NCI-H1092 treated with DMSO at 0.1 percent for 48 hours (cell line): ENCODE measurements at regions not wholly inside any gene's neighbourhood (a gene's known extent, or its start where the extent isn't known, plus 50 kb on each side); places are given as distances from the start of the nearest gene placed in this dataset.

Experiments
- DNase-seq: peaks from one replicate; lab custom pipeline; 2025; lab: John Stamatoyannopoulos, UW

- no peak for DNase-seq
These were observed 971.9 kb downstream of the BRD1 start for GRCh38 chr22:48855593-48856307.

GRCh38 chr22:48855013-48855412, 972.7 kb downstream of the BRD1 start:
- no peak for DNase-seq

- no peak for DNase-seq
These were observed 973.9 kb downstream of the BRD1 start for GRCh38 chr22:48853627-48854240.

DNA sequence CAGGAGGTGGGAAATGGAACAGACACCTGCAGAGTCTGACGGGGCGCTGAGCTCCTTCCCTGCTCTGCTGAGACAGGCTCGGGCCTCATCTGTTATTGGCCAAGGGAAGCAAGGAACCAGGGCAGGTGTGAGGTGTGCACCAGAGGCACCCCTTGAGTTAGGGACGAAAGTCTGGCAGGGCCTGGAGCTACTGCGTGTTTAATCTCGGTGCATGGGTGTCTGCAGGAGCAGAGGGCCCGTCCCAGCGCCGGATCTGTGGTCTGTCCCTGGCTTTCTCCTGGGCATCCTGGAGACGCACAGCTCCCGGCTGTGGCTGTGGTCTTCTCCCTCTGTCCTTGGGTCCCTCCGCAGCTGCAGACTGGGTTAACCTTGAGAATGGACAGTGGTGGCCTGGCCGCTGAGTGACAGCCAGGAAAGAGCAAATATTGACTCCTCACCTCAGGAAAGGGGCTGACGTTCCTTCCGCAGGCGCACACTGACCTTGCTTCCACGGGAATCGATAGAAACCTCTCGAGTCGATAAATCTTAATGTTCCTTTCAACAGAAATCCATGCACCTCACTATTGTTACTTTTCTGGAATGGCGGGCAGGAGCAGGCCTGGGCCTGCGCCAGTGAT, 975.6 kb downstream of the BRD1 start:
- DNase-seq = no peak

- DNase-seq = no peak
These were observed 976.9 kb downstream of the BRD1 start for GRCh38 chr22:48850658-48851287.

DNA sequence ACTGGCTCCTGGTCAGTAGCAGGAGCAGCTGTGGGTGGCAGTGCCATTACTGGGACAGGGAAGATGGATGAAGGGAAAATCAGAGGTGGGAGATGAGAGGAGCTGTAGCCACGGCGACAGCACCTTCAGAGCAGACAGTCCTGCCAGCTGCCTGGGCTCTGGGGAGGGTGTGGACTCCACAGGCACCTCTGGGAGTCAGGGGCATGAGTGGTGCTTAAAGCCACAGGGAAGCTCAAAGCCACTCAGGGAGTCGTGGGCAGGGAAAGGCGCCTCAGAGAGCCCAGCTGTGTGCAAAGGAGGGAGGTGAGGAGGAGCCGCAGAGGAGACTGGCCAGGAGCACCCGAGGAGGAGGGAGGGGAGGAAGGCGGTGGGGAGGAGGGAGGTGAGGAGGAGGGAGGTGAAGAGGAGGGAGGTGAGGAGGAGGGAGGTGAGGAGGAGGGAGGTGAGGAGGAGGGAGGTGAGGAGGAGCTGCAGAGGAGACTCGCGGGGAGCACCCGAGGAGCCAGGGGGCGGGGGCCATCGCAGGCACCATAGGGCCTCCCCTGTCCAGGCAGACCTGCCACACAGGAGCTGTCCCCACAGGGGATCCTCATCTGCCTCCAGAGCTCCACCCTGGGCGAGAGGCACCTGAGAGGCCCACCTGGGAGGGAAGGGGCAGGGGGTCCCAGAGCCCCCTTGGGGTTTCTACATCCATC, 977.6 kb downstream of the BRD1 start:
- no peak for DNase-seq

GRCh38 chr22:48849219-48849912, 978.3 kb downstream of the BRD1 start:
- DNase-seq = no peak

GRCh38 chr22:48846200-48846599, 981.5 kb downstream of the BRD1 start:
- DNase-seq = no peak

GRCh38 chr22:48845356-48845936, 982.2 kb downstream of the BRD1 start:
- no peak for DNase-seq

GRCh38 chr22:48844056-48844675, 983.5 kb downstream of the BRD1 start:
- DNase-seq = no peak

- no peak for DNase-seq
These were observed 984.0 kb downstream of the BRD1 start for GRCh38 chr22:48843640-48844039.

DNA sequence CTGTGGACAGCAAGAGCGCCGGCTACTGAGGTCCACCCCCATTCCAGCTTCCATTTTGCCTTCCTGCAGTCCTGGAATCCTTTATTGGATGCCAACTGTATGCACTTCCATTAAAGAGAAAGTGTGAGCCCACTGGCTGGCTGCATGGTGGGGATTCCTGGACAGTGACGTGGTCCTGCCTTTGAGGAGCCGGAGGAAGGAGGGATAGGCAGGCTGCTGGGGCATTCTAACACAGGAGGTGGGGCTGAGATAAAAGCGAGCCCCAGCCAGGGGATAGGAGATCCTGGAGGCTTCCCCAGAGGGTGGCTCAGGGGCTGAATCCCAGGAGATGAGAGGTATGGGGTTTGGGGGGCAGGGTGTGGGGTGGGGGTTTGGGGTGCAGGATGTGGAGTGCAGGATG, 984.7 kb downstream of the BRD1 start:
- no peak for DNase-seq

GRCh38 chr22:48842583-48842945, 985.1 kb downstream of the BRD1 start:
- no peak for DNase-seq

GRCh38 chr22:48841881-48842582, 985.6 kb downstream of the BRD1 start:
- DNase-seq = no peak

DNA sequence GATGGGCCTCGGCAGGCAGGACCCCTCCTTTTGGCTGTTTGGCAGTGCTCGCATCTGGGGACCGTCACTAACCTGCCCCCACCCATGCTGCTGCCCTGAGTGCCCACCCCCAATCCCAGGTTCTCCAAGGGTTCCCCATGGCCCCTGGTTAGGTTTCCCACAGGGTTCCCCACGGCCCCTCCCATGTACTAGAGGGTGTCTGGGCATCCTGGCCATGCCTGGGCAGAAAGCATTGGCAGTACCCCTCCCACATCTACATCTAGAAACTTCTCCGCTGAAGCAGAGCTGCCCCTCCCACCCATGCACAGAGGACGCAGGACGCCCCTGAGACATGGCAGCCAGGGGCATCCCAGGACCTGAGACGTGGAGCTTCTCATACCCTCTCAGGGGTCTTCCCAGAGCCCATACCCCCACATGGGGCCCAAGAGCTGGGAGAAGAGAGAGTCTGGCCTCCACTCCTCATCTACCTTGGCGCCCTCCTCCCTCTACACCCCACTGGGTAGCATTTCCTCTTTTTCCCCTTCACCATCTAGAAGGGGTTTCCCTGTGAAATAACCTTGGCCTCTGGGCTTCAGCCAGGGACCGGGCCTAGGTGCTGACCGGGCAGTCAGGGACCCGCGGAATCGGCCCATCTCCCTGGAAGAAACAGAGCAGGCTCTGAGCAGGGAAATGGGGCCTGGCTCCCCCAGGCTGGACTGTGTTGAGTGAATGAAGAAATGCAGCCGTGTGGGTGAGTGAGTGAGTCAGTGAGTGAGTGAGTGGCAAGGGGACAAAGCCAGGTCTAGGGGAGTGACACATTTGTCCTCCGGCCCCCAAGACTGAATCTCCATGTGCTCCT, 987.3 kb downstream of the BRD1 start:
- no peak for DNase-seq

GRCh38 chr22:48838846-48839730, 988.6 kb downstream of the BRD1 start:
- DNase-seq = no peak

DNA sequence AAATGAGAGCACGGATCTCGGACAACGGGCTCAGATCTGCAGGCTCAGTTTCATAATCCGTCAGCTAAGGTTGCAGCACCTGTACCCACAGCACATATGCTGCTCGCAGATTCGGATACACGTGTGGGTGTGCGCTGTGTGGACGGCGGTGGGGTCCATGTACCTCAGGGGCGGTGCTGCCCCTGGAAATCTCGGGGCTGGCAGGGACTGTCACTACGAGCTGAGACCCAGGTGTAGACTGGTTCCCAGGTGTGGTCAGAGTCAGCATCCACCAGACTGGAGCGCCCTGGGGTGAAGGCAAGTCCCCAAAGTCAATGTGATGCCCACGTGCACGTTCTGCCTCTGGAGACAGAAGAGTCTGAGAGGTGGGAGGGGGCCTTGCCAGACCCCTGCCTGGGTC, 989.3 kb downstream of the BRD1 start:
- DNase-seq = no peak

- DNase-seq = no peak
These were observed 990.2 kb downstream of the BRD1 start for GRCh38 chr22:48837341-48837935.
